T47D (cell line): ENCODE measurements at regions not wholly inside any gene's neighbourhood (a gene's known extent, or its start where the extent isn't known, plus 50 kb on each side); places are given as distances from the start of the nearest gene placed in this dataset.

ENCODE experiments used
- DNase-seq, 2 experiments: peaks; one replicate each; pipeline versions ENCODE4 v3.0.0 to v3.0.0-alpha.2; 2011 to 2012; ENCODE audit warnings: low read depth in 1 of 2, low spot score in 1 of 2
- JUND ChIP-seq: IDR thresholded peaks from 2 replicates; pipeline ENCODE4 v1.6.1; 2012; ENCODE audit warnings: low read depth
- in situ Hi-C: cut with HindIII; loops from 2 replicates; pipeline ENCODE4 v1.10.0; 2016; ENCODE audit warnings: low sequenced_read_pairs, low pct_unique_long_range_greater_than_20kb

DNA sequence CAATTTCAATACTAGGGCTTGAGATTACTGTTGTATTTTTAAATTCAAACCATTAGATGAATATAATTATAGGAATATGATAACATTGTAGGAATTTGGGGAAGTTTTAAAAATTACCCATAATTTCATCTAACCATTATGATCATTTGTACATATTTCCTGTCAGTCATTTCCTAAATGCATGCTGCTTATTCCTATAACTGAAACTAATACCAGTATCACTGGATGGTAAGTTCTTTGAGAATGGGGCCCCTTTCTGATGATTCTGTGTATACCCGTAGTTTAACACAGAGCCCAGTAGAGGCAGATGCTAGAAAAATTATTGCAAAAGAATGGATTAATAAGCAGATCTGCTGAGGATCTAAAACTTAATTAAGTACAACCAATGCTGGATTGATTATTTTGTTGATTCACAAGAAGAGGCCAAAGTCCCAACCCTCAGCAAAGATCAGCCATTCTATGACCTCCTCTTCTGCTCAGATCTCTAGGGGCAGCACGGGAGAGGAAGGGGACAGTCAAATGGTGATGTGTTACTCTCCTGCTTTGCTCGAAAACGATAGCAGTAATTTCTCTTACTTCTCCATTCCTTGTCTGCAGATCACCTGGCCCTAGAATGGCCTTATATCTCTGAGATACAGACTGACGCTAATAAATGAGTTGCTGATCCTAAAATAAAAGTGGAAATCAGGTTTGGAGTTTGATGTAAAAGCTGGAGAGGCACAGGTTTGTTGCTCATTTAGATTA is 69.5 kb upstream of the PELI1 start:
- no peak for DNase-seq
- no peak for TF ChIP-seq JUND
- in situ Hi-C loops = no loop called here

- TF ChIP-seq JUND = no peak
- in situ Hi-C loops = no loop called here
Measured at GRCh38 chr2:64214281-64215115, 70.3 kb upstream of the PELI1 start.

GRCh38 chr2:64217198-64217869 is 73.1 kb upstream of the PELI1 start:
- in situ Hi-C loops = no loop called here
- no peak for TF ChIP-seq JUND
- no peak for DNase-seq

More at GRCh38 chr2:64214281-64215115, 70.3 kb upstream of the PELI1 start:
- no peak for DNase-seq

- no peak for TF ChIP-seq JUND
- no peak for DNase-seq
- in situ Hi-C loops = no loop called here
Measured at GRCh38 chr2:64218137-64218802, 74.0 kb upstream of the PELI1 start.

DNA sequence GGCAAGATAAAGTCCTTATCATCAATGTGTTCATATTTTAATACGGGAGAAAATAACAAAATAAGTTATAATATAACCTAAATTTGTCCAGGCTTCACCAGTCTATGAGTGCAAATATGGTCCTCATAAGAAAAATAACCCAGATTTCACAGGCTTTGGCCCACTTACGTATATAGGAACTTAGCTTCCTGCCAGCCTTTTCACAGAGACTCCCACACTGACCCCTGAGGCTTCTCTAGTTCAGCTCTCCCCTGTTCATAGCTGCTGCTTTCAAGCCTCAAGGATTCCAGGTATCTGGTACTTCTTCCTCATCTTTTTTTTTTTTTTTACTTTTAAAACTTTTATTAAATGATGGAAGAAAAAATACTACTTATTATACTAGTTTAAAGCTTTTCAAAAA is 74.9 kb upstream of the PELI1 start:
- no peak for DNase-seq
- in situ Hi-C loops = no loop called here
- no peak for TF ChIP-seq JUND

- no peak for DNase-seq
- no peak for TF ChIP-seq JUND
- in situ Hi-C loops = no loop called here
Measured at GRCh38 chr2:64220265-64220664, 76.0 kb upstream of the PELI1 start.

DNA sequence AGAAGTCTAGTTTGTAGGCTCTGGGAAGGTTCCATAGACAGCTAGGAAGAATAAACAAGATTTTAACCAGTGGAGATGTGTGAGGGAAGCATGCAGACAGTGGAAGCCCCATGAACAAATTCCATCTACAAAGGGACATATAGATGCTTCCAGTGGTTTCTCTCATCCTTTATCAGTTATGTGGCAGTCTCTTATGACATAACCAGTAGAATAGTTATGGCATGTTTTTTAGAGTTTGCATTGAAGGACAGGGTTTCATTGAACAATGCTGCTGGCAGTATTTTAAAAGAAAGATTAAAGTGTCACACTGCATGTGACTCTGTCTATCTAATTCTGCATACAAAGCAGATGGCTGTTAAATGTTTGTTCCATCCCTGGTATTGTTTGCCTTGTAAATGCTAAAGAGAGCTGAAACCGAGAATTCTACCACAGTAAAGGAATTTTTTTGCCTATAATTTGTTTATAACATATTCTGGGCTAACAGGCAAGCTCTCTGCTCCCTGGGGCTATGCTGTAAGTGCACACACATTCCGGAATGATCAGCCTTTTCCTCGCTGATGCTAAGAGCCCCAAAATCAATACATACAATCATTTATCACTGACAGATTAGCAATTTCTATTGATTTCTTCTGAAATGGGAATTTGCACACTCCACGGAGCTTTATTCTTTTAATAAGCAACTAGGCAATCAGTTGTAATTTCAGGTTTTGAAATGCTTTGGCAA is 76.8 kb upstream of the PELI1 start:
- TF ChIP-seq JUND = no peak
- DNase-seq = no peak
- in situ Hi-C loops = no loop called here

DNA sequence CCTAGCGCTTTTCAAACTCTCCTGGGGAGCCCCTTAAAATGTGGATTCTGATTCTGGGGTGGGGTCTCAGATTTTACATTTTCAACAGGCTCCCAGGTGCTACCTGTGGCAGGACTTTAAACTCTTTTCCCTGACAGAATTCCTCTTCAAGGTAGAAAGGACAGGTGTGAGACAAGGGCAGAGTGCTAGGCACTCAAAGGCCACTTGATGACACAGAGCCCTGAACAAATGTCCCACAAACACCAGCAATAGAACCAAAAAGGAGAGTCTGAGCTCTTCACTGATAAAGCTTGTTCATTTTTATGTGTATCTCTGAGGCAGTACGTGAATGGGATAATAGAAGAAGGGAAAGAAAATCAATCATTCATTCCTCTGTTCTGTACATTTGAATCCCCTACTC is 77.7 kb upstream of the PELI1 start:
- in situ Hi-C loops = no loop called here
- DNase-seq = no peak
- TF ChIP-seq JUND = no peak

GRCh38 chr2:64222351-64222750 is 78.1 kb upstream of the PELI1 start:
- TF ChIP-seq JUND = no peak
- in situ Hi-C loops = no loop called here
- DNase-seq = peak in 1 of 2 experiments; percentile 19

DNA sequence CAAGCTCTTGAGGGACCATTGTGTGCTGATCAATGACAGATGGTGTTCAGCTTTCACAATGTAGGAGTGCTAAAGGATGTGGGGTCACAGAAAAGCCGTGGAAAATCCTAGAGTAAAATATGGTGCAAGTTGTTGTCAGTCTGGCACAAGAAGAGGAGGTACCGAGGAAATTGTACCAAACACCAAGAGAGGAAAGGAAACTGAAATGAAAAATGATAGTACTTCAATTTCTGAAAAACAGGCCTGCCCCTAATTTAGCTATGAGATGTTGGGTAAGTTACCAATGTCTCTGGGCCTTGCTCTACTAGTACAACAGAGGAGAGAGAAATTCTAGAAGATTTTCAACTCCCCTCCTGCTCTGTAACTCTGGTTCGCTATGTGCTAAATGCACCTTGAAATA is 78.8 kb upstream of the PELI1 start:
- in situ Hi-C loops = no loop called here
- no peak for DNase-seq

GRCh38 chr2:64225491-64225890 is 81.3 kb upstream of the PELI1 start:
- no peak for TF ChIP-seq JUND
- no peak for DNase-seq
- in situ Hi-C loops = no loop called here

More for the DNA sequence above, 78.8 kb upstream of the PELI1 start:
- TF ChIP-seq JUND = no peak

DNA sequence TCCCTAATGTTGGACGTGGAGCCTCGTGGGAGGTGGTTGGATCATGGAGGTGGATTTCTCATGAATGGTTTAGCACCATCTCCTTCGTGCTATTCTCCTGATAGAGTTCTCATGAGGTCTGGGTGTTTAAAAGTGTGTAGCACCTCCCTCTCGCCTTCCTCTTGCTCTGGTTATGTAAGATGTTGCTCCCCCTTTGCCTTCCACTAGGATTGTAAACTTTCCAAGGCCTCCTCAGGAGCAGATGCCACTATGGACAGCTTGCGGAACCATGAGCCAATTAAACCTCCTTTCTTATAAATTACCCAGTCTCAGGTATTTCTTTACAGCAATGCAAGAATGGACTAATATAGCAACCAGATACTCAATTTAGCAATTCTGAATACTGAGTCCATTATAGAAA is 82.4 kb upstream of the PELI1 start:
- TF ChIP-seq JUND = no peak
- in situ Hi-C loops = no loop called here
- no peak for DNase-seq
